ENCODE measurements at regions not wholly inside any gene's neighbourhood (a gene's known extent, or its start where the extent isn't known, plus 50 kb on each side); places are given as distances from the start of the nearest gene placed in this dataset.

DNA sequence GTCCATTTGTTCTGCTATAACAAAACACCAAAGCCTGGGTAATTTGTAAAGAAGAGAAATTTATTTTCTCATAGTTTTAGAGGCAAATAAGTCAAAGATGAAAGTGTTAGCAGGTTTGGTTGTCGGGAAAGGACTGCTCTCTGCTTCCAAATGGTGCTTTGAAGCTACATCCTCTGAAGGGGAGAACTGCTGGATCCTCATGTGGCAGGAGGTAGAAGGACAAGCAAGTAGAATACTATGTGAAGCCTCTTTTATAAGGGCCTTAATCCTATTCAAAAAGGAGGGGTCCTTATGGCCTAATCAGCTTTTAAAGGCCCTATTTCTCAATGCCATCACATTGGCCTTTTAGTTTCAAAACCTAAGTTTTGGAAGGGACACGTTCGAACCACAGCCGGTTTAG lies 826.0 kb upstream of the EPHA7 start:
- H3K9me3 Mint-ChIP-seq: peaks cover 4% of the 10 kb centered on the region
- H3K4me1 Mint-ChIP-seq: no peaks in the 10 kb centered on the region
- H3K36me3 Mint-ChIP-seq (ENCODE audit: low read depth): no peaks in the 10 kb centered on the region
- TF ChIP-seq, protein P1, sequence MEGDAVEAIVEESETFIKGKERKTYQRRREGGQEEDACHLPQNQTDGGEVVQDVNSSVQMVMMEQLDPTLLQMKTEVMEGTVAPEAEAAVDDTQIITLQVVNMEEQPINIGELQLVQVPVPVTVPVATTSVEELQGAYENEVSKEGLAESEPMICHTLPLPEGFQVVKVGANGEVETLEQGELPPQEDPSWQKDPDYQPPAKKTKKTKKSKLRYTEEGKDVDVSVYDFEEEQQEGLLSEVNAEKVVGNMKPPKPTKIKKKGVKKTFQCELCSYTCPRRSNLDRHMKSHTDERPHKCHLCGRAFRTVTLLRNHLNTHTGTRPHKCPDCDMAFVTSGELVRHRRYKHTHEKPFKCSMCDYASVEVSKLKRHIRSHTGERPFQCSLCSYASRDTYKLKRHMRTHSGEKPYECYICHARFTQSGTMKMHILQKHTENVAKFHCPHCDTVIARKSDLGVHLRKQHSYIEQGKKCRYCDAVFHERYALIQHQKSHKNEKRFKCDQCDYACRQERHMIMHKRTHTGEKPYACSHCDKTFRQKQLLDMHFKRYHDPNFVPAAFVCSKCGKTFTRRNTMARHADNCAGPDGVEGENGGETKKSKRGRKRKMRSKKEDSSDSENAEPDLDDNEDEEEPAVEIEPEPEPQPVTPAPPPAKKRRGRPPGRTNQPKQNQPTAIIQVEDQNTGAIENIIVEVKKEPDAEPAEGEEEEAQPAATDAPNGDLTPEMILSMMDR (IDR thresholded peaks at IDR 0.05): no peak
- no peak overlapping the region for H3K27ac Mint-ChIP-seq
- DNase-seq: no peak
- H3K27me3 Mint-ChIP-seq (ENCODE audit: low read depth, poor library complexity): no peaks in the 10 kb centered on the region
- H3K4me3 Mint-ChIP-seq: no peak overlapping the region

DNA sequence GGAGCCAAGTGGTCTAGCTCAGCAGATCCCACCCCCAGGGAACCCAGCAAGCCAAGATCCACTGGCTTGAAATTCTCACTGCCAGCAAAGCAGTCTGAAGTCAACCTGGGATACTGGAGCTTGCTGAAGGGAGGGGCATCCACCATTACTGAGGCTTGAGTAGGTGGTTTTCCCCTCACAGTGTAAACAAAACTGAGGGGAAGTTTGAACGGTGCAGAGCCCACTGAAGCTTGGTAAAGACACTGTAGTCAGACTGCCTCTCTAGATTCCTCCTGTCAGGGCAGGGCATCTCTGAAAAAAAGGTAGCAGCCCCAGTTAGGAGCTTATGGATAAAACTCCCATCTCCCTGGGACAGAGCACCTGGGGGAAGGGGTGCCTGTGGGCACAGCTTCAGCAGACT lies 819.5 kb upstream of the EPHA7 start:
- peaks cover 3% of the 10 kb centered on the region for H3K27me3 Mint-ChIP-seq (ENCODE audit: low read depth, poor library complexity)
- no peaks in the 10 kb centered on the region for H3K36me3 Mint-ChIP-seq (ENCODE audit: low read depth)

DNA sequence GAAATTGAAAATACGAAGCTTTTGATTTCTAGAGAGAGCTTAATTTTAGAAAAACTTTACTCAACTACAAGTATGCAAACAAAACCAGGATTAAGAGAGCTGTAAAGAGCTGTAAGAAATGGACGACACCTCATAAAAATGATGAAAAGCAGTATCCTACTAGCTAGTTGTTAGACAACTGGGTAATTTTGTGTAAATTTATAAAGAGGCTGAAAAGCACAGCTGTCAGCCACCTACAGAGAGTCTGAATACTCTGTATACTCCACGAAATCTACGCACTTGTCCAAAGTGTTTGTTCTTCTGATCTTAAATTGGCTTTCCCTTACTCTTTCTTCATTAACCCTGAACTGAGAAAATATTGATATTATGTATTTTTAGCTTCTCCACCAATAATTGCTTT lies 808.4 kb upstream of the EPHA7 start:
- H3K4me1 Mint-ChIP-seq: no peaks in the 10 kb centered on the region
- H3K27ac Mint-ChIP-seq: no peak overlapping the region
- H3K4me3 Mint-ChIP-seq: no peak overlapping the region
- no peaks in the 10 kb centered on the region for H3K36me3 Mint-ChIP-seq (ENCODE audit: low read depth)
- TF ChIP-seq, protein P1 (IDR thresholded peaks at IDR 0.05): no peak
- no peaks in the 10 kb centered on the region for H3K9me3 Mint-ChIP-seq
- DNase-seq: no peak
- H3K27me3 Mint-ChIP-seq (ENCODE audit: low read depth, poor library complexity): no peaks in the 10 kb centered on the region

More for the DNA sequence above, 819.5 kb upstream of the EPHA7 start:
- Mint-ChIP-seq H3K4me3 (no peak overlapping the region), H3K27ac (no peak overlapping the region), H3K4me1 (no peaks in the 10 kb centered on the region), H3K9me3 (peaks cover 4% of the 10 kb centered on the region)
- no peak for DNase-seq
- TF ChIP-seq, protein P1 (IDR thresholded peaks at IDR 0.05): no peak

DNA sequence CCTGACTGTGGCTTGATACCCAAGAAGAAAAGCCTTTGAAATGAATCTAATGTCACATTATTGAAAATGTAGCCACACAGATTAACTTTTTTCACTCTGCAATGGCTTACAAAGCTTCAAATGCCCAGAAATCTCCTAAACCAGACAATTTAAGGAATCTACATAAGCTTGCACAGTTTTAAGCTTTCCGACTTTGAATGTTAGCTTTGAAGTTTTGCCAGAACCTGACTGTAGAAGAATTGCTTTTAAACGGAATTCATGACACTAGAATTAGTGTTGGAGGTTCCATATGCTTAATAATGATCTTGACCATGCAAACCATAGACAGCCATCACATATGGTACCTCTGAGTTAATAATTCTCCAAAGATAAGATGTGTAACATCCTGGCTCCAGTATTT lies 798.5 kb upstream of the EPHA7 start:
- H3K27me3 Mint-ChIP-seq (ENCODE audit: low read depth, poor library complexity): peaks cover 6% of the 10 kb centered on the region
- peaks cover 3% of the 10 kb centered on the region for H3K4me1 Mint-ChIP-seq
- DNase-seq: no peak
- TF ChIP-seq, protein P1 (IDR thresholded peaks at IDR 0.05): no peak
- H3K27ac Mint-ChIP-seq: no peak overlapping the region
- no peaks in the 10 kb centered on the region for H3K9me3 Mint-ChIP-seq
- H3K4me3 Mint-ChIP-seq: no peak overlapping the region
- no peaks in the 10 kb centered on the region for H3K36me3 Mint-ChIP-seq (ENCODE audit: low read depth)

DNA sequence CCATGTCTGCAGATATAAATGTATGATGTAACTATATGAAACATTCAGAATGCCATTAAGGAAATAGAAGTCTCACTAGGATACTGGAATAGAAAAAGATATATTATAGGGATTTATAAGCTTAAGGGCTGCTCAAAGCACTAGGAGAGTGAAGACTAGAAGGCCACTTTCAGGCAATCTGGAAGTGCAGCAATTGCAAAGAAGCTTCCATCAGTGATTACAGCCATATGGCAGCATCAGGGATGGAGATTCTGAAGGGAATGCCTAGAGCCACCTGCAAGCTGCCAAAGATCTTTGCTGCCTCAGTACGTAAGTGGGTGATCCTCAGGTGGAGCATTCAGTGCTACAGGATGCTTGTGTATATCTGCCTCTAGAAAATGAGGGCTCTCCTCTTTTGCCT lies 796.2 kb upstream of the EPHA7 start:
- DNase-seq: no peak
- Mint-ChIP-seq H3K4me3 (no peak overlapping the region), H3K4me1 (peaks cover 3% of the 10 kb centered on the region), H3K36me3 (ENCODE audit: low read depth) (no peaks in the 10 kb centered on the region), H3K27me3 (ENCODE audit: low read depth, poor library complexity) (peaks cover 6% of the 10 kb centered on the region), H3K9me3 (no peaks in the 10 kb centered on the region), H3K27ac (no peak overlapping the region)
- TF ChIP-seq, protein P1 (IDR thresholded peaks at IDR 0.05): no peak

DNA sequence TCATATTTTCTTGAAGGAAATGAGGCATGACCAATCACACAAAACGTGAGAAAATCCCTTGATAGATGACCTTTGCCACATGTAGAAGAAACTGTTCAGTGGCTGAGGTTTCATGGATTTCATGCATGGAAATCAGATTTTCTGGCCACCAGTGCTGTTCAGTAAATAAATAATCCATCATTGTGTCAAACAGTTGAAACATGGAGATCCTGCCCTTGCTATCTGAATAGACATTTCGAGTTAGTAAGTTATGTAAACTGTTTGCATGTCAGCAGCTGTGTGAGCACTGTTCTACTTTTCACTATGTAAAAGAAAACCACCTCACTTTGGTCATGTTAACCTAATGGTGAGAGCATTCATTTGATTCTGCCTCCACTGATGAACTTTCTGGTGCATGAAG lies 793.9 kb upstream of the EPHA7 start:
- no peaks in the 10 kb centered on the region for H3K36me3 Mint-ChIP-seq (ENCODE audit: low read depth)
- peaks cover 6% of the 10 kb centered on the region for H3K27me3 Mint-ChIP-seq (ENCODE audit: low read depth, poor library complexity)
- TF ChIP-seq, protein P1 (IDR thresholded peaks at IDR 0.05): no peak
- H3K4me1 Mint-ChIP-seq: peaks cover 3% of the 10 kb centered on the region
- no peak for DNase-seq
- no peak overlapping the region for H3K4me3 Mint-ChIP-seq
- H3K27ac Mint-ChIP-seq: no peak overlapping the region
- no peaks in the 10 kb centered on the region for H3K9me3 Mint-ChIP-seq
